ENCODE measurements at regions not wholly inside any gene's neighbourhood (a gene's known extent, or its start where the extent isn't known, plus 50 kb on each side); places are given as distances from the start of the nearest gene placed in this dataset.

- no peak for DNase-seq (ENCODE audit: low read depth)
These were observed 1428.7 kb downstream of the PCDH18 start for GRCh38 chr4:136103616-136104015.

DNA sequence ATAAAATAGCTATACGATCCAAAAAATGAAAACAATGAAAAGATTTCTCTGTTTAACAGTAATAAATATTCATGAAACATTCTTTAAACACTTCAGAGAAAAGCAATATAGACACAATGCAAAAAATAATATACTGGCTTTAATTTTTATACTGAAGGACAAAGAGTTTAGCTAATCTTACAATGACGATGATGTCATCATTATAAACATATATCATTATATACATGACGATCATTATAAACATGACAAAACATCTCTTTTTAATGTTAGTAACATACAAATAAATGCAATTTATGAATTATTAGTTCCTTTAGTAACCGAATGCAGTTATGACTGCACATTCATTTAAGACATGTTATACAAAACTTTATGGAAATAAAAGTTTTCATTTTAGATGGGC is 1434.6 kb downstream of the PCDH18 start:
- no peak for DNase-seq (ENCODE audit: low read depth)

DNA sequence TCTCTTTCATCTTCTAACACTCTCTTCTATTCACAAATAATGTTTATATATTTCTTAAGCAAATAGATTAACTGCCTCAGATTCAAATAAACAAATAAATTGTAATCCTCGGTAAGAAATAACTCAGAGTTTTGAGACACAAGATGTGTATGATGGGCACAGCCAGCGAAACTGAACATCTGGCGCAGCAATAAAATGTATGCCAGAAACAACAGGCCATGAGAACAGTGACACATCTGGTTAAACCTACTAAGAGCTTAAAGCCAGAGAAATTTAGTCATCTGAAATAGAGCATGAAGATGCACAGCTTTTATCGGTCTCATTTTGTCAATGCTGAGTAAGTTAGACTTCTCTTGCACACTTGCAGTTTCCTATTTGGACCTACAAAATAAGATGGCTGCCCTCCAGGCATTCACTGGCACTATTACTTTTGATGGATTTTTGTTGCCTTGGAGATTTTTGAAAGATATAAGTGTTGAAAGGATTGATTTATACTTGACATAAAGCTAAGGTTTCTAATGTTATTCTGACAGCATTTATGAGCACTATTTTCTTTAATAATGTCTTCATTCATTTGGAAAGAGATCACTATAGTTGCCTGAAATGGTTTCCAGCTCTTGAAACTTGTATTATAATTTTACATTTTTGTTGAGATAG is 1444.0 kb downstream of the PCDH18 start:
- DNase-seq (ENCODE audit: low read depth), result no peak

- peak; percentile 8 for DNase-seq (ENCODE audit: low read depth)
These were observed 1453.3 kb downstream of the PCDH18 start for GRCh38 chr4:136078976-136079375.

DNA sequence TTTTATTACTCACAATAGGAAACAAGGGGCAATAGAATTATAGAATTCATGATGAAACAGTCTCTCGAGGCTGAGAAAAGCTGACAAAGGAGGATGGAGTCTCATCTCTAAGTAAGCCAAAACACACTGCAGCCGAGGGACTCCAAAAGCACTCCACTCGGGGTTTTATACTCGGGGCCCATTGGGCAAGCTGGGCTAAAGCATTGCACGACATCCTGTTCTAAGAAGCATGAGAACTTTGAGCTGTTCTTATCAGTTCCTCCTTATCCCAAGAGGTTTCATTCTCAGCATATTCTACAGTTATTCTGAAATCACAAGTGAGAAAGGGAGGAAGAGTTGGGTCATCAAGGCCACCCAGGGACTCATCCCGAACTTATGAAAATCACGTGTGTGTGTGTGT is 1475.5 kb downstream of the PCDH18 start:
- no peak for DNase-seq (ENCODE audit: low read depth)

- no peak for DNase-seq (ENCODE audit: low read depth)
These were observed 1476.9 kb downstream of the PCDH18 start for GRCh38 chr4:136055360-136055759.

- DNase-seq (ENCODE audit: low read depth), result peak; percentile 52
These were observed 1495.5 kb downstream of the PCDH18 start for GRCh38 chr4:136036744-136037143.

DNA sequence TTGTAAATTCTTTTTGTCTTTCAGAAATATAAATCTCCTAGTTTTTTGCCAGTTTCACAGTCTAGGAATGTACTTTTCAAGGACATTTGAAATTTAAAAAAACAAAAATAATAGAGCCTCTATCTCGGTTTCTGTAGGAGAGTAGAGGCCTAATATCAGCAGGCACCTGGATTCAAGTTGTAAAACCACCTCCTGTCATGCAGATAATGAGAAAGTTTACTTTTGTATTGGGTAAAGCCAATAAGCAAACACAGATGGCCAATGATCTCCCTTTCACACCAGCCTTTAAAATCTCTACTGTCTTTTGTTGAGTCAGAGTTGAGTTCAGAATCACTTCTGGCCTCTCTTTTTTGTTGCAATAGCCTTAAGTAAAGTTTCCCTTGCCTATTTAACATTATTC is 1499.9 kb downstream of the PCDH18 start:
- no peak for DNase-seq (ENCODE audit: low read depth)

DNA sequence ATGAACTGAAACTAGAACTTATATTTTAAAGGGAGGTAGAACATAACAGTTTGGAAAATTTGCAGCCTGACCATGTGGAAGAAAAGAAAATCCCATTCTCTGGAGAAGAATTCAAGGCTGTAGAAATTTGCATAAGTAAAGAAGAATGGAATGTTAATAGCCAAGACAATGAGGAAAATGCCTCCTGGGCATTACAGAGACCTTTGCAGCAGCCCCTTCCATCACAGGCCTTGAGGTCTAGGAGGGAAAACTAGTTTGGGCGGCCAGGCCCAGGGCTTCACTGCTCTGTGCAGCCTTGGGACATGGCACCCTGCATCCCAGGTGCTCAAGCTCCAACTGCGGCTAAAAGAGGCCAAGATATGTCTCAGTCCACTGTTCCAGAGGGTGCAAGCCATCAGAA is 1506.8 kb downstream of the PCDH18 start:
- DNase-seq (ENCODE audit: low read depth), result no peak

DNA sequence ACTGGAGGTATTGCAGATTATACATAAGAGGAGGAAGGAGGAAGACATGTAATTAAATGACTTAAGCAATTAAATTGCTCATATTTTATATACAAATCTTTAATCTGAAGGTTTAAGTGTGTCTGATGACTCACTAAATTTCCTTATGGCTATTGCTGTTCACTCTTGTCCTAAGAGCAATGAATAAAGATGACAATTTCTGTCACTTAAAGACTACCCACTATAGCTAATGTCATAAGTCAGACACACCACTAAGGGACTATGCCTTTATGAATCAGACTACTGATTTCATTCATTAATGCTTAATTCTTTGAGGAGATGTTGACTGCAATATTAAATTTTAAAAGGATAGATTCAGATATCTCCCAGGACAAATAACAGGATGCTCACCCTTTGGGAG is 1514.7 kb downstream of the PCDH18 start:
- DNase-seq (ENCODE audit: low read depth), result no peak

GRCh38 chr4:136012220-136012619 is 1520.1 kb downstream of the PCDH18 start:
- no peak for DNase-seq (ENCODE audit: low read depth)

- no peak for DNase-seq (ENCODE audit: low read depth)
These were observed 1522.9 kb downstream of the PCDH18 start for GRCh38 chr4:136009258-136009832.

DNA sequence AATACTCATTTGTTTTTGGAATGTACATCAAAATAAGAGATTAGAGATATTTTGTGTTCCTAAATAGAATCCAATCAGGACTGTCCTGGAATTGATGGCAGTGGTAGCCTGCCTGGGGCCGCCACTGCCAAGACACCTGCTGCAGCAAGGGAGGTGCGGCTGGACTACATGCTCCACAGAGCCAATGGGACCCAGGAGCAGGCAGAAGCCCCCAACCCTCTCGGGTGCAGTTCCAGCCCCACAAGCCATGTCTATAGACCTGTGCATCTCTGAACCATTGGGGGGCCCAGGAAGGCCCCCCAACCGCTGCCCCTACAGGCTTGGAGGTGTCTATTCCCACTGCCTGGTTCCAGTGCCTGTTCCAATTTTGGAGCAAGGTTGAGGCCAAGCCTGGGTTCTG is 1524.3 kb downstream of the PCDH18 start:
- no peak for DNase-seq (ENCODE audit: low read depth)

GRCh38 chr4:136002316-136002715 is 1530.0 kb downstream of the PCDH18 start:
- peak; percentile 8 for DNase-seq (ENCODE audit: low read depth)

- no peak for DNase-seq (ENCODE audit: low read depth)
These were observed 1530.5 kb downstream of the PCDH18 start for GRCh38 chr4:136001791-136002190.

DNA sequence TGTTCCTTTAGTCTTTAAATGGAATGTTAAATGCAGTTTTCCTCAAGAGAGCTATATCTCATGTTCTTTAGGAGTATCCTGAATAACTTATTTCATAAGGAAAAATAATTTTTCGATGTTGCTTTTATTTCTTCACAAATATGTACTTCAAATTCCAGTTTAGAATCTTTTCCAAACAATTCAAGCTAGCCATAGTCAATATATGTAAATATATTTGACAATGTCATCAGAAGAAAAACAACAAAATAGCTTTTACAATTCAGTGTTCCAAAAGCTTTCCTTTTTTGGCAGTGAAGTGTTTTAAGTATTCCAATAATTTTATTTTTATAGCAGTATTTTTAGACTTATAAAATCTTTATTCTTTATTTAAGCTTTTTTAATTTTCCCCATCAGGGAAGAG is 1532.0 kb downstream of the PCDH18 start:
- DNase-seq (ENCODE audit: low read depth), result no peak

GRCh38 chr4:135994360-135994759 is 1537.9 kb downstream of the PCDH18 start:
- DNase-seq (ENCODE audit: low read depth), result no peak

DNA sequence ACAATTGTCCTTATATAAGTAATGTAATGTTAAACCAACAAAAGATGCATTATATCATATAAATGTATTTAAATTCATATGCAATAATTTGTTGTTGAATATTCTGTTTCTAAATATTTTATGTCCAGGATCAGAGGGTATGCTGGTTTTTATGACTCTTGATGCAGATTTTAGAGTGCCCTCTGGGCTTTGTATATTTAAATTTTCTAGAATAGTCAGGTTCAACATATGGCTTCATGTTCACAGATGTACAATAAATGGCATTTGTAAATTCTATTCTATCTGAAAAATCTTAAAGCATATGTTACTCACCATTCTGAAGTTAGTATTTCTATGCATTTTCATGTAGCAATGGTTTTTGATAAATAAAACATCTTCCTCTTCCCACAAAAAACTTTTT is 1555.4 kb downstream of the PCDH18 start:
- DNase-seq (ENCODE audit: low read depth), result no peak

DNA sequence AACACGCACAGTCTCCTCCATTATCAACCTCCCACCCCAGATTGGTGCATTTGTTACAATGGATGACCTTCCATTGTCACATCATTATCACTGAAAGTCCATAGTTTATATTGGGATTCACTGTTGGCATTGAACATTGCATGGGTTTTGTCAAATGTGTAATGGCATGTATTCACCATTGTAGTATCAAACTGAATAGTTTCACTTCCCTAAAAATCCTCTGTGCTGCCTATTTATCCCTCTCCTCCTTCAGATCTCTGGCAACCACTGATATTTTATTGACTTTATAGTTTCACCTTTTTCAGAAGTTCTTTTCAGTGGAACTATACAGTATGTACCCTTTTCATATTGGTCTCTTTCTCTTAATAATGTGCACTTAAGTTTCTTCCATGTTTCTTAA is 1565.4 kb downstream of the PCDH18 start:
- no peak for DNase-seq (ENCODE audit: low read depth)

DNA sequence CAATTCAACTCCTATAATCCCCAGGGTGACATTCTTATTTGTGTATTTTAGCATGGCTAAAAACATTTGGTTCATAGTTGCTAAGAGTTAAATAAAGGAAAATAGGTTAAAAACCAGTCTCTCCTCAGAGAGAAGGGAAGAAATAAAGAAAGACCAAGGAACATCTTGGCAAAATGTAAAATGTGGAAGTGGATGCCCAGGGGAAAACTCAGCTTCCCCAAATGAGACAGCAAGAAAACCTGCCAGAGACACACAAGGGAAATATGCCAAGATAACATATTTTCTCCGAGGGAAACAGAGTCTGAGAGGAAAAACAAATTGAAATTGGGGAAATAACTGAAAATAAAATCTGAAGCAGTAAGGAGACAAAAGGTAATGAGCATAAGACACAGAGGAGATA is 1569.3 kb downstream of the PCDH18 start:
- no peak for DNase-seq (ENCODE audit: low read depth)

DNA sequence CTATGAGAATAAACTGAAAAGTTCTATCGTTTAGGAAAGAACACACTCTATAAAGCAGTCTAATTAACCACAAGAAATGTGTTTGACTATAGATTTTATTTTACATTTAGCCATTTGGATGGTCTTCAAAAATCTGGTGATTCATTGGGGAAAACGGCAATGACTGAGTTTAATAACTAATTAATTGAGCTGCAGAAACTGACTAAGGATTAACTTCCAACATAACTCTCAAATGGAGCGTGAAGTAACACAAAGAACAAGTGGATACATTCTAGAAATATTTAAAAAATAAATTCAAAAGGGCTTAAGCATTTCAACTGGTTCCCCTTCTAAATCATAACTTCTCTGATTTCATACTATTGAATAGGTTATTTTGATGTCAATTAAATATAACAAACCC is 1582.4 kb downstream of the PCDH18 start:
- no peak for DNase-seq (ENCODE audit: low read depth)

DNA sequence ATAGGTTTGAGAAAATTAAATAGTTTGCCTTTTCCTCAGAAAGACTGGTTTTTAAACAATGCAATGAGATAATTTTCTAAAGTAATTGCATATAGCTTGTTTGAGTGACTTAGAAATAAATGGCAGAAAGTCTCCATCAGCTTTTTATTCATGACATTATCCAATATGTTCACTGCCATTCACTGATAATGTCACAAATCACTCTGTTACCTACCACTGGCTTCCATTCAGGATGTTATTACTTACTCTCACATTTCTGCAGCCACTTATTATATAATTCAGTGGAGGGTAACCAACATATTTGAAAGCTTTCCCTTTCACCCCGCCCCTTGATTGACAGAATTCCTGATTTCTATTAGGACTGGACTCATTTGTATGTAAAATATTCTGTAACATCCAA is 1583.5 kb downstream of the PCDH18 start:
- no peak for DNase-seq (ENCODE audit: low read depth)

DNA sequence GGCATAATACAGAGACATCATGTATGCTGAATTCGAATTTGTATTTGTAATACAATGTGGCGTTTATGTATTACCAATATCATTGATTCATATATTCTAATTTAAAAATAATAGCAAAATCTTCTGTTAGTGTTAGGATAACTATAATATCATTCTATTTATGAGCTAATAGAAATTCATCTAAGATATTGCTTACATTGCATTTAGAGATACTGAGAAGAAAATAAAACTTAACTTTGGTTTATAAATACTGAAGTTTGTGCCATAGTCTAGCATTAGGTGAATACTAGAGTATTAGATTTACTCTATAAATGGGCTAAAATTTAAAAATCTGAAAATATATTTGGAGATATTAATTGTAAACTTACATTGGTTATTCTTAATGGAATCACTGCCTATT is 1590.6 kb downstream of the PCDH18 start:
- no peak for DNase-seq (ENCODE audit: low read depth)

DNA sequence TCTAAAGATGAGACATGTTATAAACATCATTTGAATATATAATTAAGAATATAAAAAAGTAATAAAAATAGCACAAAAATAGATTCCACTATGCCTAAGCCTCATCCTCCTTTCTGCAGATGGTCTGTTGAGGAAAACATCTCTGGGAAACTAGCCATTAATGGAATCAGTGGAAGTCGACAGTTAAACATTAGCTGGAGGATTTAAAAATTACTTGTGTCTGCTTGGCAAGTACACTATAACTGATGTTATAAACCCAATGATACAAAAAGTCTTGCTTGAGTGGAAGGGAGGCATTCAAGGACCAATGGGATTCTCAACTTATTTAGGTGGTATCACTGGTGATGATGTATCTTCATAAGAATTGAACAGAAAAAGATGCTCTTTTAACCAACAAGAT is 1598.3 kb downstream of the PCDH18 start:
- DNase-seq (ENCODE audit: low read depth), result no peak

Data from M059J (cell line).